ENCODE measurements at regions not wholly inside any gene's neighbourhood (a gene's known extent, or its start where the extent isn't known, plus 50 kb on each side); places are given as distances from the start of the nearest gene placed in this dataset.

DNA sequence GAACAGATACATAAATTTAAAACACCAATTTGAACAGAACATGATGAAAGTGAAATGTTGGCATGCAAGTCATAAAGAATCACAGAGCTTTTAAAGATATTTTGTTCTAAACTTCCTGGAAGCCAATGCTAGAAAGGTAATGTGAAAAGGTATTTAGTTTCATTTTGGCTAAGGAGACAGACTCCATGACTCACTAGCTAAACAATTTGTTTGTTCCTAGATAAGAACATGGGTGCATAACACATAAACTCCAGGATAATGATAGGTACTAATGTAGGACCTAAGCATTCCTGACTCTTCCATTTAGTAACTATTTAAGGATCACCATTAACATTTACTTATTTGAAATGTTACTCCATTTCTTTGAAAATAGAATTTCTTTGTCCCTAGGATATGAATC lies 292.5 kb upstream of the CNTNAP5 start:
- TF ChIP-seq, protein P1, sequence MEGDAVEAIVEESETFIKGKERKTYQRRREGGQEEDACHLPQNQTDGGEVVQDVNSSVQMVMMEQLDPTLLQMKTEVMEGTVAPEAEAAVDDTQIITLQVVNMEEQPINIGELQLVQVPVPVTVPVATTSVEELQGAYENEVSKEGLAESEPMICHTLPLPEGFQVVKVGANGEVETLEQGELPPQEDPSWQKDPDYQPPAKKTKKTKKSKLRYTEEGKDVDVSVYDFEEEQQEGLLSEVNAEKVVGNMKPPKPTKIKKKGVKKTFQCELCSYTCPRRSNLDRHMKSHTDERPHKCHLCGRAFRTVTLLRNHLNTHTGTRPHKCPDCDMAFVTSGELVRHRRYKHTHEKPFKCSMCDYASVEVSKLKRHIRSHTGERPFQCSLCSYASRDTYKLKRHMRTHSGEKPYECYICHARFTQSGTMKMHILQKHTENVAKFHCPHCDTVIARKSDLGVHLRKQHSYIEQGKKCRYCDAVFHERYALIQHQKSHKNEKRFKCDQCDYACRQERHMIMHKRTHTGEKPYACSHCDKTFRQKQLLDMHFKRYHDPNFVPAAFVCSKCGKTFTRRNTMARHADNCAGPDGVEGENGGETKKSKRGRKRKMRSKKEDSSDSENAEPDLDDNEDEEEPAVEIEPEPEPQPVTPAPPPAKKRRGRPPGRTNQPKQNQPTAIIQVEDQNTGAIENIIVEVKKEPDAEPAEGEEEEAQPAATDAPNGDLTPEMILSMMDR (IDR thresholded peaks at IDR 0.05; ENCODE audit: insufficient read depth, low read depth, low read length): no peak
- TF ChIP-seq EZH2 (IDR thresholded peaks at IDR 0.05; ENCODE audit: insufficient read depth, low read length): no peak
